Breast epithelium (tissue), 4 donors: ENCODE measurements at regions not wholly inside any gene's neighbourhood (a gene's known extent, or its start where the extent isn't known, plus 50 kb on each side); places are given as distances from the start of the nearest gene placed in this dataset.

Experiments used
- DNase-seq, 2 donors: peaks; one replicate each; pipeline ENCODE4 v3.0.0-alpha.2; 2019; ENCODE audit warnings: low spot score in 2 of 2
- H3K27ac ChIP-seq, 2 donors: fragments of 200-600 bp; sonication (generic) in 1 of 2; one replicate each; pipeline ENCODE4 v1.5.1; 2016 to 2019; ENCODE audit warnings: mild to moderate bottlenecking in 1 of 2
- H3K27me3 ChIP-seq, 2 donors: fragments of 200-600 bp; sonication (generic) in 1 of 2; one replicate each; pipeline versions ENCODE4 v1.5.1 to v1.6.0; 2017 to 2019; ENCODE audit warnings: control low read depth in 1 of 2, mild to moderate bottlenecking in 1 of 2
- H3K36me3 ChIP-seq: fragments of 200-600 bp; one replicate; pipeline ENCODE4 v1.5.1; 2019
- H3K4me1 ChIP-seq, 2 donors: fragments of 200-600 bp; sonication (generic); one replicate each; pipeline ENCODE4 v1.5.1; 2016 to 2019; ENCODE audit warnings: control low read depth in 1 of 2
- H3K4me3 ChIP-seq, 3 donors: fragments of 200-600 bp; sonication (generic); 1 replicate in 2 of 3; 2 replicates in 1 of 3; pipeline ENCODE4 v1.5.1; 2016 to 2019; ENCODE audit warnings: mild to moderate bottlenecking in 3 of 3, moderate library complexity in 2 of 3
- H3K9me3 ChIP-seq, 2 donors: fragments of 200-600 bp; sonication (generic) in 1 of 2; one replicate each; pipeline ENCODE4 v1.5.1; 2016 to 2019; ENCODE audit warnings: control low read depth in 1 of 2
- POLR2A ChIP-seq: fragments of 450-650 bp; IDR thresholded peaks from one replicate; pipeline ENCODE4 v1.6.1; 2016; ENCODE audit warnings: antibody characterized with exemption, mild to moderate bottlenecking, moderate library complexity
- POLR2AphosphoS5 ChIP-seq, 3 donors: sonication (generic); formaldehyde crosslinking; IDR thresholded peaks; one replicate each; pipeline ENCODE4 v1.6.1; 2017; ENCODE audit warnings: antibody characterized with exemption in 3 of 3
- intact Hi-C: fragments of 100-400 bp; cut with DNase I; formaldehyde crosslinking; loops from one replicate; pipeline ENCODE4 v1.15.1; 2023; ENCODE audit warnings: low total_unique reads
- TF ChIP-seq, protein P1 (sequence below), 3 donors: fragments of 450-650 bp; IDR thresholded peaks; one replicate each; pipeline ENCODE4 v1.5.1; 2016 to 2017; ENCODE audit warnings: antibody characterized with exemption in 3 of 3, mild to moderate bottlenecking in 3 of 3, moderate library complexity in 3 of 3

GRCh38 chr20:52763321-52763853 lies 208.8 kb upstream of the TSHZ2 start:
- Histone ChIP-seq H3K4me1 (no peaks in the 10 kb centered on the region), H3K36me3 (no peaks in the 10 kb centered on the region), H3K9me3 (no peaks in the 10 kb centered on the region), H3K27me3 (no peaks in the 10 kb centered on the region), H3K4me3 (no peak overlapping the region), H3K27ac (no peak overlapping the region)
- intact Hi-C loops: no loop called here
- DNase-seq: no peak
- no peak for TF ChIP-seq POLR2A
- TF ChIP-seq, protein P1, sequence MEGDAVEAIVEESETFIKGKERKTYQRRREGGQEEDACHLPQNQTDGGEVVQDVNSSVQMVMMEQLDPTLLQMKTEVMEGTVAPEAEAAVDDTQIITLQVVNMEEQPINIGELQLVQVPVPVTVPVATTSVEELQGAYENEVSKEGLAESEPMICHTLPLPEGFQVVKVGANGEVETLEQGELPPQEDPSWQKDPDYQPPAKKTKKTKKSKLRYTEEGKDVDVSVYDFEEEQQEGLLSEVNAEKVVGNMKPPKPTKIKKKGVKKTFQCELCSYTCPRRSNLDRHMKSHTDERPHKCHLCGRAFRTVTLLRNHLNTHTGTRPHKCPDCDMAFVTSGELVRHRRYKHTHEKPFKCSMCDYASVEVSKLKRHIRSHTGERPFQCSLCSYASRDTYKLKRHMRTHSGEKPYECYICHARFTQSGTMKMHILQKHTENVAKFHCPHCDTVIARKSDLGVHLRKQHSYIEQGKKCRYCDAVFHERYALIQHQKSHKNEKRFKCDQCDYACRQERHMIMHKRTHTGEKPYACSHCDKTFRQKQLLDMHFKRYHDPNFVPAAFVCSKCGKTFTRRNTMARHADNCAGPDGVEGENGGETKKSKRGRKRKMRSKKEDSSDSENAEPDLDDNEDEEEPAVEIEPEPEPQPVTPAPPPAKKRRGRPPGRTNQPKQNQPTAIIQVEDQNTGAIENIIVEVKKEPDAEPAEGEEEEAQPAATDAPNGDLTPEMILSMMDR (IDR thresholded peaks at IDR 0.05): no peak
- no peak for TF ChIP-seq POLR2AphosphoS5 (IDR thresholded peaks at IDR 0.05)

DNA sequence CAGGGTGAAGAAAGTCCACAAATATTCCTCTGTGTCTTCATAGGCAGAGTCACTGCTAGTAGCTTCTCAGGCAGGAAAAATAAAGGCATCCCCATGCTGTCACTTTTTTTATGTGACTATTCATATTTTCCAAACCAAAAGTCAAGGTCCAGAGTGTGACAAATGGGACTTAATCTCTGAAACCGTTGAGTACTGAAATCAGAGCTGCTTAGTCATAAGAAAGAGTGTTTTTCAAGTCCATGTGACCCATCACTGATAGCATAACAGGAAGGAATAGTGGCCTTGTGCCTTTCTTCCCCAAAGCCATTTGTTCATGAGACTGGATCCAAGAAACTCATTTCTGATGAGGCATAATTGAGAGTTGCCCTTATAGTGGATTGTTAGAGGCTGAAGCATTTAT lies 210.3 kb upstream of the TSHZ2 start:
- TF ChIP-seq, protein P1 (IDR thresholded peaks at IDR 0.05): no peak
- TF ChIP-seq POLR2AphosphoS5 (IDR thresholded peaks at IDR 0.05) (no peak), POLR2A (no peak)
- Histone ChIP-seq H3K9me3 (no peaks in the 10 kb centered on the region), H3K4me3 (no peak overlapping the region), H3K27me3 (no peaks in the 10 kb centered on the region), H3K27ac (no peak overlapping the region), H3K4me1 (no peaks in the 10 kb centered on the region), H3K36me3 (no peaks in the 10 kb centered on the region)
- intact Hi-C loops: no loop called here
- no peak for DNase-seq

GRCh38 chr20:52760791-52761190 lies 211.4 kb upstream of the TSHZ2 start:
- TF ChIP-seq POLR2AphosphoS5 (IDR thresholded peaks at IDR 0.05) (no peak), POLR2A (no peak)
- TF ChIP-seq, protein P1 (IDR thresholded peaks at IDR 0.05): no peak
- intact Hi-C loops: no loop called here
- no peaks in the 10 kb centered on the region for H3K36me3 ChIP-seq
- DNase-seq: no peak
- no peak overlapping the region for H3K27ac ChIP-seq
- no peak overlapping the region for H3K4me3 ChIP-seq
- no peaks in the 10 kb centered on the region for H3K9me3 ChIP-seq
- H3K27me3 ChIP-seq: no peaks in the 10 kb centered on the region
- H3K4me1 ChIP-seq: no peaks in the 10 kb centered on the region

- no peak overlapping the region for H3K27ac ChIP-seq
- H3K36me3 ChIP-seq: no peaks in the 10 kb centered on the region
- peaks cover 0 to 6% of the 10 kb centered on the region in 2 donors for H3K9me3 ChIP-seq
- no peak overlapping the region for H3K4me3 ChIP-seq
- H3K4me1 ChIP-seq: no peaks in the 10 kb centered on the region
- intact Hi-C loops: no loop called here
- no peak for DNase-seq
- H3K27me3 ChIP-seq: no peaks in the 10 kb centered on the region
- TF ChIP-seq POLR2A: no peak
- TF ChIP-seq POLR2AphosphoS5 (IDR thresholded peaks at IDR 0.05): no peak
- TF ChIP-seq, protein P1 (IDR thresholded peaks at IDR 0.05): no peak
Observed at GRCh38 chr20:52757411-52757810, 214.7 kb upstream of the TSHZ2 start.

DNA sequence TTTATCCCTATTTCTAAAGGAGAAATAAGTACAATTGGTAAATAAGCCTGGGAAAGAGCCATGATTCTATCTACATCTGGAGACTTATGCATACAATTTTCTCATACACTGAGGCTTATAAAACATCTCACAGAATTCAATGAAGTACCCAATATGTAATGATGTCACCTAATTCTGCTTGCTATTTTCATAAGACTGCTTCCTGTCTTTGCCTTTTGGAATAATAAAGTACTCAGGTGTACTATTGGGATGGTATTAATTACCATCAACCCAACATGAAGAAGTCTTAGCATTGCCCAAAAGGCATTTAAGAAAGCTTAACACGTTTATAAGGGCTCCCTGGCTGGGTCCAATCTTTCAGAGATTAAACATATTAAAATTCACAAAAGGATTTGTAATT lies 216.4 kb upstream of the TSHZ2 start:
- Histone ChIP-seq H3K4me3 (no peak overlapping the region), H3K9me3 (peaks cover 0 to 6% of the 10 kb centered on the region in 2 donors), H3K27ac (no peak overlapping the region), H3K36me3 (no peaks in the 10 kb centered on the region), H3K4me1 (no peaks in the 10 kb centered on the region), H3K27me3 (no peaks in the 10 kb centered on the region)
- intact Hi-C loops: no loop called here
- no peak for DNase-seq
- TF ChIP-seq, protein P1 (IDR thresholded peaks at IDR 0.05): no peak
- TF ChIP-seq POLR2AphosphoS5 (IDR thresholded peaks at IDR 0.05) (no peak), POLR2A (no peak)
